Brain microvascular endothelial cell (primary cell): ENCODE measurements at regions not wholly inside any gene's neighbourhood (a gene's known extent, or its start where the extent isn't known, plus 50 kb on each side); places are given as distances from the start of the nearest gene placed in this dataset.

Experiments
- DNase-seq: peaks from one replicate; pipeline ENCODE4 v3.0.0-alpha.2; 2020
- H3K27ac ChIP-seq: fragments of 250-450 bp; sonication (Bioruptor Pico); 2 replicates; pipeline ENCODE4 v1.5.1; 2020; ENCODE audit warnings: mild to moderate bottlenecking, moderate library complexity
- H3K27me3 ChIP-seq: fragments of 250-450 bp; sonication (Bioruptor Pico); replicated peaks from 2 replicates; pipeline ENCODE4 v1.5.1; 2020; ENCODE audit warnings: mild to moderate bottlenecking
- H3K36me3 ChIP-seq: fragments of 250-450 bp; sonication (Bioruptor Pico); replicated peaks from 2 replicates; pipeline ENCODE4 v1.5.1; 2020; ENCODE audit warnings: mild to moderate bottlenecking
- H3K4me3 ChIP-seq: 2 replicates; pipeline ENCODE4 v1.5.1; 2011; ENCODE audit warnings: low read depth, mild to moderate bottlenecking, control low read depth, low read length, moderate library complexity
- in situ Hi-C: cut with HindIII; loops from 2 replicates; pipeline ENCODE4 v1.10.0; 2017; ENCODE audit warnings: low sequenced_read_pairs, low pct_ligation_motif_present
- TF ChIP-seq, protein P1 (sequence below): IDR thresholded peaks from 2 replicates; pipeline ENCODE4 v1.5.1; 2011; ENCODE audit warnings: low read depth, mild to moderate bottlenecking, moderate library complexity, low read length, control low read depth, inconsistent platforms; ENCODE audit errors: missing control alignments

DNA sequence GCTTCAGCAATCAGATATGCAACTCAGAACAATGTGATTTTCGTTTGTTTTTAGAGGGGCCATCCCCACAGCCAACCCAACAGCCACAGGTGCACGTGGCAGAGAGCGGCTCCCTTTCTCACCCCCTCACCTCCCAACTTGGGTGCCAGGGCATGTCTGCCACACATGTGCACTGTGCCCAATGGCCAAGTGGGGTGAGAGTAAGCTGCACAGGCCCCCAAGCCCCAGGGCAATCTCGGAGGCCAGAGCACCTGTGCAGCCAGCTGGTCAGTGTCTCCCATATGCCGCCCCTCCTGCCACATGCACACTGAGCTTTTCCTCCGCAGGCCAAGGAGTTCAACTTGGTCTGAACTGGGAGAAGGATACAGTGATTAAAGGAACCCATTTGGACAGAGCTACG, 1130.2 kb downstream of the DSC3 start:
- no peaks in the 10 kb centered on the region for H3K27me3 ChIP-seq
- no peaks in the 10 kb centered on the region for H3K36me3 ChIP-seq
- no peak for DNase-seq
- in situ Hi-C loops: no loop called here
- no peak overlapping the region for H3K4me3 ChIP-seq
- H3K27ac ChIP-seq: no peak overlapping the region
- TF ChIP-seq, protein P1, sequence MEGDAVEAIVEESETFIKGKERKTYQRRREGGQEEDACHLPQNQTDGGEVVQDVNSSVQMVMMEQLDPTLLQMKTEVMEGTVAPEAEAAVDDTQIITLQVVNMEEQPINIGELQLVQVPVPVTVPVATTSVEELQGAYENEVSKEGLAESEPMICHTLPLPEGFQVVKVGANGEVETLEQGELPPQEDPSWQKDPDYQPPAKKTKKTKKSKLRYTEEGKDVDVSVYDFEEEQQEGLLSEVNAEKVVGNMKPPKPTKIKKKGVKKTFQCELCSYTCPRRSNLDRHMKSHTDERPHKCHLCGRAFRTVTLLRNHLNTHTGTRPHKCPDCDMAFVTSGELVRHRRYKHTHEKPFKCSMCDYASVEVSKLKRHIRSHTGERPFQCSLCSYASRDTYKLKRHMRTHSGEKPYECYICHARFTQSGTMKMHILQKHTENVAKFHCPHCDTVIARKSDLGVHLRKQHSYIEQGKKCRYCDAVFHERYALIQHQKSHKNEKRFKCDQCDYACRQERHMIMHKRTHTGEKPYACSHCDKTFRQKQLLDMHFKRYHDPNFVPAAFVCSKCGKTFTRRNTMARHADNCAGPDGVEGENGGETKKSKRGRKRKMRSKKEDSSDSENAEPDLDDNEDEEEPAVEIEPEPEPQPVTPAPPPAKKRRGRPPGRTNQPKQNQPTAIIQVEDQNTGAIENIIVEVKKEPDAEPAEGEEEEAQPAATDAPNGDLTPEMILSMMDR: no peak

DNA sequence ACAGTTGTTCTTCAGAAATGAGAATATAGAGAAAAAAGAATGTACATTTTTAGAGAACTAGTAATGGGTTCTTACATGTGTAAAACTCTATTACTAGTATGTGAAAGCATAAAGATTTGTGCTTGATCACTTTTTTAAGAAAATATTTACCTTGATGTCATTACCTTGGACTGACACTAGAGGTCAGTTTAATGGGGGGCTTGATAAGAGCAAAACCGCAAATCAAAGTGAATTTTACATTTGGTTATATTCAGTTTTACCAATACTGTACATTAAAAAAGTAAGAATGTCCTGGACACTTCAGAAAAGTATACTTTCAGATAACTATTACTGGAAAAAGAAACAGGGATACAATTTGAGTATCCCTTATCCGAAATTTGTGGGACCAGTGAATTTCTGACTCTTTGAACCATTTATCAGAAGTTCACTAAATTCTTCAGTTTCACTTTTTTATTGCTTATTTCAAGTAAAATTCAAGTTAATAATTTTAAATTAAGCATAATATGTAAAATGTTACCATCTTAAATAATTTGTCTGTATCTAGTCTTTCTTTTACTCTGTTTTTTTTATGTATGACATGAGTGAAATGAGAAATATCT, 1149.5 kb downstream of the DSC3 start:
- H3K4me3 ChIP-seq: no peak overlapping the region
- no peak overlapping the region for H3K27ac ChIP-seq
- TF ChIP-seq, protein P1: peak; percentile 41
- no peaks in the 10 kb centered on the region for H3K36me3 ChIP-seq
- in situ Hi-C loops: no loop called here
- no peaks in the 10 kb centered on the region for H3K27me3 ChIP-seq
- DNase-seq: no peak

DNA sequence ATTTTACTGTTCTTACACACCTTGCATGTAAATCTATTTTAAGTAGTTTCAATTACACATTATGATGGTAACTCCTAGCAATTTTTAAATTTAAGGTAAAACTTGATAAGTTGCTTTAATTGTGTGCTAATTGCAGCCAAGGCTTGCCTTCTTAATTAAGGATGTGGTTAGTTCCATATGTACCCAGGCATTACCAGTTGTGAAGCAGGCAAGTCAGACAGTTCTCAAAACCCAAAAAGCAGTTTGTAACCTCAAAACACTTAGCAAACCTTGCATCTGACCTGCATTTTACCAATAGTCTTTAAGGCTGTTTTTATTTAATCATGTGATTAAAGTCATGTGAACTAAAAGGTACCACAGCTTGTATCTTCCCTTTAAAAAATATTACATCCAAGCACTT, 1159.4 kb downstream of the DSC3 start:
- DNase-seq: no peak
- H3K27me3 ChIP-seq: no peaks in the 10 kb centered on the region
- H3K36me3 ChIP-seq: no peaks in the 10 kb centered on the region
- in situ Hi-C loops: no loop called here
- TF ChIP-seq, protein P1: no peak
- no peak overlapping the region for H3K4me3 ChIP-seq
- H3K27ac ChIP-seq: no peak overlapping the region

DNA sequence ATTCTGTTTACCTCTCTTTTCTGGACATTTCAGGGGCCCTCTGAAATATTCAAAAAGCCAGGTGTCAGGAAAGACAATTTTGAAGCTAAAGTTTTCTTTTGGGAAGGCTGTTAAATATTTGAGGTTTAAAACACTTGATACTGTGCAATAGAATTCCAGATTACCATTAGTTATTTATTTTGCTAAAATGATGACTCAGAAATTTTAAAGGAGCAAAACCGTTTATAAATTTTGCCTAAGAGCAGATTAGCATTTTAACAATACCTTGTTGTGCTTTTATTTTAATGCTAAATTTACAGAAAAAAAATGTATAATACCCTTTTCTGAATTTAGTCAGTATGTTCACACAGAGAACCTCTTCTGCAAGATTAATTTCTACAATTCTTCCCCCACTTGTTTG, 1159.9 kb downstream of the DSC3 start:
- H3K4me3 ChIP-seq: no peak overlapping the region
- no peak overlapping the region for H3K27ac ChIP-seq
- TF ChIP-seq, protein P1: no peak
- H3K36me3 ChIP-seq: no peaks in the 10 kb centered on the region
- DNase-seq: no peak
- in situ Hi-C loops: no loop called here
- no peaks in the 10 kb centered on the region for H3K27me3 ChIP-seq

DNA sequence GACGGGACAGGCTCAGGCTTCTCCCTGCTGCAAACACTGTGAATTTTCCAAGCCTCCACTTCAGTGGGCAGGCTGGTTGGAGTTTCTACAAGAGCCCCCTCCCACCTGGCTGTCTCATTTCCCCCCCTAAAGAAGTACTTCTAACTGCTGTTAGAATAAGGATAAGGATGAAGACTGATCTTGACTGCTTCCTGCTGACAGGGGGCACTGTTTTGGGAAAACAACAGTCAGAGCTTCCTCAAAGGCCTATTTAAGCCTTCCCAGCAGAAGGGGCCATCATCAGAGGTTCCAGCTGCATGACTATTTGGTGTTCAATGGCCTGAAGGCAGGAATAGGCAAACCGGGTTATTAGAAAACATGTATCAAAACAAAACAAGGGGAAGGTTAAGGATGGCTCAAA, 1162.8 kb downstream of the DSC3 start:
- Histone ChIP-seq H3K4me3 (no peak overlapping the region), H3K27ac (no peak overlapping the region), H3K27me3 (no peaks in the 10 kb centered on the region), H3K36me3 (no peaks in the 10 kb centered on the region)
- TF ChIP-seq, protein P1: peak; percentile 21
- DNase-seq: no peak
- in situ Hi-C loops: no loop called here

DNA sequence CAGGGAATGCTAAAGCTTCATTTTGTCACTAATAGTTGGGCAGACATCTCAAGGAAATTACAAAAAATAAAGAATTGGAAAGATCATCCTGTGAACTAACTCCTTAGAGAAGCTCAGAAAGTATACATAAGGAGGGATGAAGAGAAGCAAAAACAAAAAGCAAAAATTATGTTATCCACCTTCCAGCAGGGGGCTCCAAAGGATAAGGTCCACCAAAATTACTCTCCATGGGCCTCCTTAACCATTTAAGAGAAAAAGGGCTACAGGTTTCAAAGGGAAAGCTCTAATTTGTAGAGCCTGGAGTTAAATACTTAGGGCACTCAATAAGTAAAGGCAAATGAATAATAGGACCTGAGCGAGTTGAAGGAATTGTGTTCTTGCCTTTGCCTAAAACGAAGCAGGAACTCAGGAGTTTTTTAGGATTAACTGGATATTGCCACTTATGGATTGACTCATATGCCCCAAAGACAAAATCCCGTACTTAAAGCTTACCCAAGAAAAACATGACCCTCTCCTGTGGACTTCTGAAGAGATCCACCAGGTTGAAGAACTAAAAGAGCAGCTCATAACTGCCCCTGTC, 1167.9 kb downstream of the DSC3 start:
- TF ChIP-seq, protein P1: peak; percentile 58
- no peak for DNase-seq
- Histone ChIP-seq H3K27me3 (no peaks in the 10 kb centered on the region), H3K4me3 (no peak overlapping the region), H3K36me3 (no peaks in the 10 kb centered on the region), H3K27ac (no peak overlapping the region)
- in situ Hi-C loops: no loop called here
